Activated CD4-positive, alpha-beta memory T cell treated with anti-CD3 and anti-CD28 coated beads for 36 hours (primary cell): ENCODE measurements at regions not wholly inside any gene's neighbourhood (a gene's known extent, or its start where the extent isn't known, plus 50 kb on each side); places are given as distances from the start of the nearest gene placed in this dataset.

Experiments
- CTCF ChIA-PET: fragments of 350-600 bp; sonication (Branson Sonifier 250); formaldehyde crosslinking; loops from one replicate; lab custom pipeline; 2021; ENCODE audit warnings: antibody characterized with exemption, inconsistent platforms; lab: Charles Lee
- POLR2A ChIA-PET: fragments of 350-600 bp; sonication (Branson Sonifier 250); formaldehyde crosslinking; loops from one replicate; lab custom pipeline; 2021; ENCODE audit warnings: antibody characterized with exemption; lab: Charles Lee
- DNase-seq: peaks from one replicate; pipeline ENCODE4 v3.0.0-alpha.2; 2020
- H3K27ac Mint-ChIP-seq: one replicate; pipeline ENCODE4 v1.8.0; 2021; ENCODE audit warnings: mixed read lengths
- H3K27me3 Mint-ChIP-seq: one replicate; pipeline ENCODE4 v1.8.0; 2021; ENCODE audit warnings: mixed read lengths
- H3K36me3 Mint-ChIP-seq: one replicate; pipeline ENCODE4 v1.8.0; 2021; ENCODE audit warnings: mixed read lengths
- H3K4me1 Mint-ChIP-seq: one replicate; pipeline ENCODE4 v1.8.0; 2021; ENCODE audit warnings: low read depth, mixed read lengths
- H3K4me3 Mint-ChIP-seq: one replicate; pipeline ENCODE4 v1.8.0; 2021; ENCODE audit warnings: mild to moderate bottlenecking, mixed read lengths
- H3K9me3 Mint-ChIP-seq: one replicate; pipeline ENCODE4 v1.8.0; 2021; ENCODE audit warnings: mixed read lengths
- intact Hi-C: fragments of 100-400 bp; cut with micrococcal nuclease; formaldehyde crosslinking; loops from one replicate; pipeline ENCODE4 v1.15.1; 2023

GRCh38 chr3:68017069-68017468 lies 362.7 kb upstream of the SUCLG2 start:
- Mint-ChIP-seq H3K27me3 (no peaks in the 10 kb centered on the region), H3K36me3 (no peaks in the 10 kb centered on the region), H3K4me3 (no peak overlapping the region), H3K9me3 (no peaks in the 10 kb centered on the region), H3K27ac (no peak overlapping the region), H3K4me1 (peaks cover 2% of the 10 kb centered on the region)
- intact Hi-C loops = no loop called here
- no peak for DNase-seq
- ChIA-PET CTCF (interaction anchor here (1.8 kb wide), 1 partner anchor 17 kb away, joined by 3 read pairs; no protein-coding TSS in a partner anchor), POLR2A (no interaction called here)

GRCh38 chr3:68009900-68010299 lies 355.5 kb upstream of the SUCLG2 start:
- no peaks in the 10 kb centered on the region for H3K36me3 Mint-ChIP-seq
- intact Hi-C loops = loop anchor here (10.0 kb wide), 1 partner anchor 245 kb away; no protein-coding TSS in a partner anchor
- no peak for DNase-seq
- no peaks in the 10 kb centered on the region for H3K9me3 Mint-ChIP-seq
- peaks cover 7% of the 10 kb centered on the region for H3K27me3 Mint-ChIP-seq
- H3K4me1 Mint-ChIP-seq = peaks cover 12% of the 10 kb centered on the region
- no peak overlapping the region for H3K4me3 Mint-ChIP-seq
- no peak overlapping the region for H3K27ac Mint-ChIP-seq
- CTCF ChIA-PET = no interaction called here
- POLR2A ChIA-PET = no interaction called here

DNA sequence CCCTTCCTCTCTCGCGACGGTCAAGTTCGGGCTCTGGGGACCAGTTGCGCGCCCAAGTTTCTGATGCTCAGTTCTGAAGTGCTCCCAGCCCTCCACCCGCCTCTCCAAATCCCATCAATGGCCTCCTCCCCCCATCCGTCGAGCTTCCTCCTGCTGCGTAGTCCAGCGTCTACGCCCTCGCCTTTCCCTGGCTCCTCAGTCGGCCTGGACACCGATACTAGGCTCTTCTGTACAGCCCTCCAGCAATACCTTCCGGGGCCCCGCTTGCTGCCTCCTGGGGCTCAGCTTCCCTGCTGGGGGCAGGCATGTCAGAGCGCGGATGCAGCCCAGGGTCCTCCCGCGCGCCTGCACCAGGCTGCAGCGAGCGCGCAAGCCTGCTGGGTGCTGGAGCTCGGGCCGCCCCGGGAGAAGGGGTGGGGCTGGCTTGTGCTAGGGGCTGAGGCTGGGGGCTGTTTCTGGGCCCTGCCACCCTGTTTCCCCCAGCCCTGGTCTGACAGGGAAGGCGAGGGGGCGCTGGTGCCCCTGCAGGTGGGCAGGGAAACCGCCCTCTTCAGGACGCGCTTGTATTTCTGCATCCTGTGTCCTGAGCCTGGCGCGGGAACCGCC lies 353.3 kb upstream of the SUCLG2 start:
- ChIA-PET POLR2A (no interaction called here), CTCF (interaction anchor here (0.8 to 1.5 kb wide), 2 partner anchors 9 to 894 kb away, joined by 3 to 4 read pairs; no protein-coding TSS in a partner anchor)

GRCh38 chr3:68006646-68007045 lies 352.2 kb upstream of the SUCLG2 start:
- Mint-ChIP-seq H3K4me1 (peaks cover 12% of the 10 kb centered on the region), H3K4me3 (no peak overlapping the region)
- POLR2A ChIA-PET = no interaction called here

More for the DNA sequence above, 353.3 kb upstream of the SUCLG2 start:
- DNase-seq = peak; percentile 30
- H3K4me3 Mint-ChIP-seq = peak overlapping the region; percentile 78
- intact Hi-C loops = loop anchor here (10.0 kb wide), 1 partner anchor 247 kb away; no protein-coding TSS in a partner anchor
- peaks cover 12% of the 10 kb centered on the region for H3K4me1 Mint-ChIP-seq
- no peaks in the 10 kb centered on the region for H3K9me3 Mint-ChIP-seq
- H3K36me3 Mint-ChIP-seq = no peaks in the 10 kb centered on the region
- no peak overlapping the region for H3K27ac Mint-ChIP-seq
- H3K27me3 Mint-ChIP-seq = peaks cover 7% of the 10 kb centered on the region

DNA sequence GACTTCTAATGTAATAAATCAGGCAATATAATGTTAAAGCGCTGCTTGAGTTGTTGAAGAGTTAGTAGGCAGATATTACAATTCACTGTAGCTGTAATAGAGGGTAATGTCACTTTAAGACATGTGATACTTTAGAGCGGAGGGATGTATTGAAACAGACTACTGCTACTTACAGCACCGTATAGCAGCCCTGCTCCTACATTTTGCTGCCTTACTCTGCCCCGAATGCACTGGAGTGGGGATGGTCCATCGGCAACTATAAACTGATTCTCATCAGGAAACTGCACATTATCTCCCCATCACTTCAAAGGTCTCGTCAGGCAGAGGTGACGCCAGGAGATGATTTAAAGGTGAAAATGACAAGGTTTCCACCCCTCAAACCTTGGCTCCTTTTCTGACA lies 349.7 kb upstream of the SUCLG2 start:
- peaks cover 7% of the 10 kb centered on the region for H3K27me3 Mint-ChIP-seq
- no peak overlapping the region for H3K27ac Mint-ChIP-seq
- DNase-seq = no peak
- POLR2A ChIA-PET = no interaction called here
- CTCF ChIA-PET = interaction anchor here (0.7 kb wide), 1 partner anchor 10 kb away, joined by 3 read pairs; no protein-coding TSS in a partner anchor
- peaks cover 4% of the 10 kb centered on the region for H3K36me3 Mint-ChIP-seq
- no peak overlapping the region for H3K4me3 Mint-ChIP-seq
- intact Hi-C loops = loop anchor here (10.0 kb wide), 1 partner anchor 251 kb away; no protein-coding TSS in a partner anchor
- peaks cover 10% of the 10 kb centered on the region for H3K9me3 Mint-ChIP-seq
- H3K4me1 Mint-ChIP-seq = peaks cover 12% of the 10 kb centered on the region

More at GRCh38 chr3:68006646-68007045, 352.2 kb upstream of the SUCLG2 start:
- intact Hi-C loops = loop anchor here (10.0 kb wide), 1 partner anchor 248 kb away; no protein-coding TSS in a partner anchor
- DNase-seq = no peak
- H3K9me3 Mint-ChIP-seq = peaks cover 3% of the 10 kb centered on the region
- peaks cover 1% of the 10 kb centered on the region for H3K36me3 Mint-ChIP-seq
- CTCF ChIA-PET = no interaction called here
- no peak overlapping the region for H3K27ac Mint-ChIP-seq
- H3K27me3 Mint-ChIP-seq = peaks cover 7% of the 10 kb centered on the region

GRCh38 chr3:67998281-67998680 lies 343.9 kb upstream of the SUCLG2 start:
- Mint-ChIP-seq H3K9me3 (peaks cover 10% of the 10 kb centered on the region), H3K4me1 (no peaks in the 10 kb centered on the region), H3K27ac (no peak overlapping the region), H3K27me3 (peaks cover 3% of the 10 kb centered on the region), H3K36me3 (peaks cover 4% of the 10 kb centered on the region), H3K4me3 (no peak overlapping the region)
- DNase-seq = no peak
- CTCF ChIA-PET = interaction anchor here (0.7 kb wide), 1 partner anchor 9 kb away, joined by 3 read pairs; no protein-coding TSS in a partner anchor
- POLR2A ChIA-PET = no interaction called here
- intact Hi-C loops = no loop called here

- Mint-ChIP-seq H3K9me3 (no peaks in the 10 kb centered on the region), H3K36me3 (no peaks in the 10 kb centered on the region), H3K4me3 (no peak overlapping the region), H3K4me1 (no peaks in the 10 kb centered on the region), H3K27me3 (peaks cover 3% of the 10 kb centered on the region), H3K27ac (no peak overlapping the region)
- ChIA-PET POLR2A (no interaction called here), CTCF (interaction anchor here (1.0 kb wide), 1 partner anchor 115 kb away, joined by 3 read pairs; no protein-coding TSS in a partner anchor)
- intact Hi-C loops = no loop called here
- DNase-seq = no peak
Measured at GRCh38 chr3:67995206-67995605, 340.8 kb upstream of the SUCLG2 start.

DNA sequence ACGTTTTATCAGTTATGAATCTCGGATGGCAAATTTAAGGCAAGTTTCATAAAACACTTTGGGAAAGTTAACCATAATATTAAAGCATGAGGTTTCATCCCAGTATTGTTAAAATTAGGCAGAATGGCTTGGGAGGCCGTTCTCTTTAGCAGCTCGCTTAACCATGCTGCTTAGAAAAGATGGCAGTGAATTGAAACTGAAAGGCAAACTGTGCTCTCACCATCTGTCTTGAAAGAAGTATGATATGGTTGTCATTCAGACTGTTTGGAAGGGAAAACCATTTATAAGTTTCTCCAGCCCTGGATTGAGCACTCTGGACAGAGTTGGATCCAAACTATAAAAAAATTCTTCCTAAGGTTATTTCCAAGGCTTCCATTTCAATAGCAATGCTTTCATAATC lies 332.3 kb upstream of the SUCLG2 start:
- Mint-ChIP-seq H3K9me3 (no peaks in the 10 kb centered on the region), H3K27ac (no peak overlapping the region), H3K36me3 (no peaks in the 10 kb centered on the region), H3K4me3 (no peak overlapping the region), H3K27me3 (no peaks in the 10 kb centered on the region), H3K4me1 (no peaks in the 10 kb centered on the region)
- intact Hi-C loops = no loop called here
- ChIA-PET CTCF (no interaction called here), POLR2A (no interaction called here)
- no peak for DNase-seq

DNA sequence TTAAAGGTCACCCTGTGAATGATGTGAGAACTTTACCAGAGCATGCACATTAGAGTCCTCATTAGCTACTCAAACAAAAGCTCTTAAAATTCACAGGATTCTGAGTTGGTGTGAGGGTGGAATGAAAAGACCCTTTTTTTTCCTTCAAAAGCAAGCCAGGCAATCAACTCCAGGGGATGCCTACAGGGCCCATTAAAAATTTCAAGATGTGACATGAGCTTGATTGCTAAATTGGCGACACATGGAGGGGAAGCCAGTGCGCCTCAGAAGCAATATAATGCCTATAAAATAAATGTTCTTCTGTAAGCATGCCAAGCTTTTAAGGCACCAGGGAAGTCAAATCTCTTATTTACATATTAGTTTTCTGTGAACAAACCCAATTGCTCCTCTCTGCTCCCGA lies 328.8 kb upstream of the SUCLG2 start:
- intact Hi-C loops = no loop called here
- H3K4me3 Mint-ChIP-seq = no peak overlapping the region
- H3K27ac Mint-ChIP-seq = no peak overlapping the region
- POLR2A ChIA-PET = no interaction called here
- H3K9me3 Mint-ChIP-seq = no peaks in the 10 kb centered on the region
- H3K4me1 Mint-ChIP-seq = no peaks in the 10 kb centered on the region
- no peak for DNase-seq
- H3K36me3 Mint-ChIP-seq = no peaks in the 10 kb centered on the region
- H3K27me3 Mint-ChIP-seq = no peaks in the 10 kb centered on the region
- CTCF ChIA-PET = no interaction called here

GRCh38 chr3:67981077-67981476 lies 326.7 kb upstream of the SUCLG2 start:
- POLR2A ChIA-PET = no interaction called here

DNA sequence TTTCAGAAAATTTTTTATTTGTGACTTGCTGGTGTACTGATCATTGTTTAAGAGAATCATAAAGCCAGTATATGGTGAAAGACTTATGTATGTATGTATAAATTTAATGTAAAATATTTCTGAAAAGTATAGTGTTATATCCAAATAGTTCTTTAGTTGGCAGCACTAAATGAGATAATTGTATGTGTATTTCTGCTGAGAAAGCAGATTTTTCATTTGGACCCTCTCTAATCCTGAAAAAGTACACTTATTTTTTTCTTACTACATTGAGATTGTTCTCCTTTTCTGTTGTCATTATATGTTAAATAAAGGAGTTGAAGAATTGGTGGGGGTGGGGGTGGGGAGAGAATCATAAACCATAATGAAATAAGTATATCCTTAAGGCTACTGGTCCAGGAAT lies 324.9 kb upstream of the SUCLG2 start:
- ChIA-PET POLR2A (no interaction called here), CTCF (no interaction called here)
- H3K27me3 Mint-ChIP-seq = no peaks in the 10 kb centered on the region
- no peaks in the 10 kb centered on the region for H3K9me3 Mint-ChIP-seq
- H3K27ac Mint-ChIP-seq = no peak overlapping the region
- DNase-seq = no peak
- H3K4me3 Mint-ChIP-seq = no peak overlapping the region
- no peaks in the 10 kb centered on the region for H3K36me3 Mint-ChIP-seq
- intact Hi-C loops = no loop called here
- no peaks in the 10 kb centered on the region for H3K4me1 Mint-ChIP-seq

More at GRCh38 chr3:67981077-67981476, 326.7 kb upstream of the SUCLG2 start:
- Mint-ChIP-seq H3K4me3 (no peak overlapping the region), H3K27ac (no peak overlapping the region), H3K27me3 (no peaks in the 10 kb centered on the region), H3K9me3 (no peaks in the 10 kb centered on the region), H3K36me3 (no peaks in the 10 kb centered on the region), H3K4me1 (no peaks in the 10 kb centered on the region)
- CTCF ChIA-PET = interaction anchor here (0.6 kb wide), 1 partner anchor 255 kb away, joined by 3 read pairs; no protein-coding TSS in a partner anchor
- intact Hi-C loops = no loop called here
- no peak for DNase-seq

GRCh38 chr3:67977762-67978161 lies 323.4 kb upstream of the SUCLG2 start:
- Mint-ChIP-seq H3K36me3 (no peaks in the 10 kb centered on the region), H3K4me1 (no peaks in the 10 kb centered on the region), H3K9me3 (no peaks in the 10 kb centered on the region), H3K27me3 (no peaks in the 10 kb centered on the region), H3K27ac (no peak overlapping the region), H3K4me3 (no peak overlapping the region)
- ChIA-PET POLR2A (no interaction called here), CTCF (interaction anchor here (0.6 kb wide), 1 partner anchor 179 kb away, joined by 3 read pairs; no protein-coding TSS in a partner anchor)
- DNase-seq = no peak
- intact Hi-C loops = no loop called here
